Stimulated activated CD8-positive, alpha-beta memory T cell treated with anti-CD3 and anti-CD28 coated beads, Interleukin-7, amount 100 ng/mL, for 48 hours (primary cell): ENCODE measurements at regions not wholly inside any gene's neighbourhood (a gene's known extent, or its start where the extent isn't known, plus 50 kb on each side); places are given as distances from the start of the nearest gene placed in this dataset.
"Not testable (repeated sequence)": the region's sequence is repeated elsewhere in the genome, so short reads cannot be mapped to it uniquely, and the experiment has no call there.

ENCODE experiments used
- DNase-seq, 2 donors: peaks; one replicate each; pipeline ENCODE4 v3.0.0-alpha.2; 2020; ENCODE audit warnings: low read depth in 1 of 2; ENCODE audit errors: extremely low read depth in 1 of 2

DNA sequence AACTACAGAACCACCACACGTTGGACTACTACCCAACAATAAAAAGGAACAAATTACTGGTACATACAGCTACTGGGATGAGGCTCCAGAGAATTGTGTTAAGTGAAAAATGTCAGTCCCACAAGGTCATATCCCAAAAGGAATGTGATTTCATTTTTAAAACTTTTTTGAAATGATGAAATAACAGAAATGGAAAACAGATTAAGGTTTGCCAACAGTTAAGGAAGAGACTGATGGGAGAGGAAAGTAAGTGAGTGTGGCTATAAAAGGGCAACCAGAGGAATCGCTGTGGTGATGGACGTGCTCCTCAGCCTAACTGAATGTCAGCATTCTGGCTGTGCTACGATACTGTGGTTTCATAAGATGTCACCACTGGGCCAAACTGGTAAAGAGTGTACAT, 512.8 kb downstream of the UQCRFS1 start:
- no peak for DNase-seq

DNA sequence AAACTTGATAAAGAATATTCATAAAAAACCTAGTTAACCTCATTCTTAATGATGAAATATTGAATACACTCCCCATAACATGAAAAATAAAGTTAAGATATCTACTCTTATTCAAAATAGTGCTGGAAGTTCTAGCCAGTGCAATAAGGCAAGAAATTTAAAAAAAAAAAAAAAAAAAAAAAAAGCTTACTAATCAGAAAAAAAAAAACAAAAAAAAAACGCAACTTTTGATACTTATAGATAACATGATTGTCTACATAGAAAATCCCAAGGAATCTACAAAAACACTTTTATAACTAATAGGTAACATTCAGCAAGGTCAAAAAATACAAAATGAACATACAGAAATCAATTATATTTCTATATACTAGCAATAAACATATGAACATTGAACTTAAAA, 515.6 kb downstream of the UQCRFS1 start:
- no peak for DNase-seq

DNA sequence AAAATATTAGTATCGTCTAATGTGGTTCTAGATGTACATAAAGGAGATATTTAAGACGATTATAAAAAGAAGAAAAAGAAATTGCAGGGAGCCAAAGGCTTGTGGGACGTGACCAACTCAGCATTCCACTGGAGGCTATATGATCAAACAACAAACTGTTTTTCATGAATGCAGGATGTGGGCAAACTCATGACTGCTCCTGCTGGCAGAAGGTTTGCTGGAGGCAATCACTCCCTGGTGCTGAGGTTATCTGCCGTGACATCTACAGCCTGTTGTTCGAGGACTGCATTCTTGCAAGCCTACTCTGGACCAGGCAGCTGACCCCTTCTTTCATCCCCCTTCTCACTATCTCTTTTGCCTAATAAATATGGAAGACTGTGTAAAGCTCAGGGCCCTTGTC, 518.1 kb downstream of the UQCRFS1 start:
- no peak for DNase-seq

DNA sequence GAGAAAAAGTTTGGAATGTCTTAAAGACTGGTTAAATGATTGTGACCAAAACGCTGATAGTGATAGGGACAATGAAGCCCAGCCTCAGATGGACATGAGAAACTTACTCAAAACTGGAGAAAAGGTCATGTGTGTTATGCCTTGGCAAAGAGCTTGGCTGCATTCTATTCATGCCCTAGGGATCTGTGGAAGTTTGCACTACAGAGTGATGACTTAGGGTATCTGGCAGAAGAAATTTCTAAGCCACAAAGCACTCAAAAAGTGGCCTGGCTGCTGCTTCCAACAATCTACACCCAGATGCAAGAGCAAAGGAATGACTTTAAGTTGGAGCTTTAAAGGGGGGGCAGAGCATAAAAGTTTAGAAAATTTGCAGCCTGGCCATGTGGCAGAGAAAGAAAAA, 521.3 kb downstream of the UQCRFS1 start:
- DNase-seq: no peak

DNA sequence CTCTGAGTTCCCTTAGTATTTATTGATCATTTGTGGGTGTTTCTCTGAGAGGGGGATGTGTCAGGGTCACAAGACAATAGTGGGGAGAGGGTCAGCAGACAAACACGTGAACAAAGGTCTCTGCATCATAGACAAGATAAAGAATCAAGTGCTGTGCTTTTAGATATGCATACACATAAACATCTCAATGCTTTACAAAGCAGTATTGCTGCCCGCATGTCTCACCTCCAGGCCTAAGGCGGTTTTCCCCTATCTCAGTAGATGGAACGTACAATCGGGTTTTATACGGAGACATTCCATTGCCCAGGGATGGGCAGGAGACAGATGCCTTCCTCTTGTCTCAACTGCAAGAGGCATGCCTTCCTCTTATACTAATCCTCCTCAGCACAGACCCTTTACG, 523.5 kb downstream of the UQCRFS1 start:
- DNase-seq: not testable (repeated sequence)

DNA sequence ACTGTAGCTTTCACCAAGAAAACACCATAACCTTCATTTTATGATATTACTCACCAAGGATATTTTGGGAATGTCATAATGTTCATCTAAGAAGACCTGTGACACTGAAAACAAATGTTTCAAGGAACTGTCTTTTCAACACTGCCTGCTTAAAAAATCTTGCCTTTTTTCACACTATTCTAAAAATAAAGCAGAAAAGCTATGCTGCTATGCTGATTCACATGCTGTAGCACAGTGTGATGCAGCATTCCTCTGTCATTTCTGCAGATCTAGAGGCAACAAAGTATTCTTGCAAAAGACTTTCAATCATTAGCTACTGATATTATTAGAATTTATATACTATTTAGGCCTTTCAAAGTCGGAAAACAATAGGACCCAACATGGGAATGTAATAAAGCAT, 525.7 kb downstream of the UQCRFS1 start:
- DNase-seq: no peak

DNA sequence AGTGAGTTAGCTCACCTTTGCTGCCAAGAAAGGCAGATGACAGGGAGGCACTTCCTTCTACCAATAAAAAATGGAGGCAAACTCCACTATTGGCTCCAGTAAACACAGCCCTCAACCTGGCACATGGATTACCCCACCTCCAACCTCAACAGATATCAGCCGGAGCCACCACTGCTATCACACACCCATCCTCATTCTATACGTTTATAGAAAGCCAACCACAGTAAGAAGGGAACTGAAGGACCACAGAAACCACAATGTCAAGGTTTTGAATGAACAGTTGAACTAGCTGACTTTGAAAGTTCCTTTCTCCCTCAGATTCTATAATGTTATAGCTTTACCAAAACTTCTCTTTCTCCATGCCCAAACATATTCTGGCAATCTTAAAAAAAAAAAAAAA, 526.2 kb downstream of the UQCRFS1 start:
- no peak for DNase-seq

DNA sequence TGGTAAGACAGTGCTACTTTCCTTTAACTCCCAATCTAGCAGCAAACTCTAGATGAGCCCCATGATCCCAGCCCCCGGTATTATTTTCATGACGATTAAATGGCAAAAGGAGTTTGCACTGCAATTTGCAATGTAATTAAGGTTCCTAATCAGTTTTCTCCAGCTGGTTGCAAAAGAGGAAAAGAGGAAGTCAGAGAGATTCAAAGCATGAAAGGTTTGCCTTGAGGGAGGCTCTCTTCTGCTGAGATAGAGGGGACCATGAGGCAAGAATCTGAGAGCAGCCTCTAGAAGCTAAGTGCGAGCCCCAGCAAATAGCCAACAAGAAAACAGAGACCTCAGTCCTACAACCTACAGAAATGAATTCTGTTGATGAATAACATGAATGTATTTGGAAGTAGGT, 527.1 kb downstream of the UQCRFS1 start:
- DNase-seq: no peak

DNA sequence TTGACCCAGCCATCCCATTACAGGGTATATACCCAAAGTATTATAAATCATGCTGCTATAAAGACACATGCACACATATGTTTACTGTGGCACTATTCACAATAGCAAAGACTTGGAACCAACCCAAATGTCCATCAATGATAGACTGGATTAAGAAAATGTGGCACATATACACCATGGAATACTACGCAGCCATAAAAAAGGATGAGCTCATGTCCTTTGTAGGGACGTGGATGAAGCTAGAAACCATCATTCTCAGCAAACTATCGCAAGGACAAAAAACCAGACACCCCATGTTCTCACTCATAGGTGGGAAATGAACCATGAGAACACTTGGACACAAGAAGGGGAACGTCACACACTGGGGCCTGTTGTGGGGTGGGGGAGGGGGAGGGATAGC, 527.9 kb downstream of the UQCRFS1 start:
- DNase-seq: not testable (repeated sequence)

DNA sequence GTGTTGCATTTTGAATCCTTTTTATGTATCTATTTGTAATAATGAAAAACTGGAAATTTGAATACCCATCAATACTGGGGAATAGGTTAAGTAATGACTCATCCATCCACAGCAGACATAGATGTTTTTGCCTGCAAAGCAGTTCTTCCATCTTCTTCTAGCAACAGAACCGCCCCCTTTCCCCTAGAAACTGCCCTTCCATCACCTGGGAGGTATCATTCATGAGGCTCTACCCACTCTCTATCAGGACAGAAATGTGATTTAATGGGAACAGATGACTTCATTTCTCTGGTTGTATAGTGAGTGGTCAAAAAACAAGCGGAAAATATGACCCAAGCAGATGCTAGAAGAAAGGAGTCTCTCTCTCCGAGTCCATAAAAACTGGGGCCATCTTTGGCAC, 532.8 kb downstream of the UQCRFS1 start:
- DNase-seq: no peak

DNA sequence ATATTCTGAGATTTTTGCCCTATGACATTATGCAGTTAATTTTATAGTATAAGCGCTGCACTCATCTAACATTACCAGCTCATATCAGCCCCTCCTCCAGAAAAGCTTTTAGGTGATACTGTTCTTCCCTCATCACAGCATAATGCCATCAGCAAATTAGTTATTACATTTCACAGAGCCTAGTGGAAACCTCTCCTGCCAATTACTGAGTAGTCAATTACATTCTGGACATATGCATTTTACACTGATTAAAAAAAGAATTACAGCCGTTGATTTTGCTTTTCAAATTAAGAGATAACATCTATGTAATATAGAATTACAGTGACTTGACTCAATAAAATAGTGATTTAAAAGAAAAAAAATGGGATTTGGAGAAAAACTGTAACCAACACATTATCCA, 542.1 kb downstream of the UQCRFS1 start:
- DNase-seq: no peak

DNA sequence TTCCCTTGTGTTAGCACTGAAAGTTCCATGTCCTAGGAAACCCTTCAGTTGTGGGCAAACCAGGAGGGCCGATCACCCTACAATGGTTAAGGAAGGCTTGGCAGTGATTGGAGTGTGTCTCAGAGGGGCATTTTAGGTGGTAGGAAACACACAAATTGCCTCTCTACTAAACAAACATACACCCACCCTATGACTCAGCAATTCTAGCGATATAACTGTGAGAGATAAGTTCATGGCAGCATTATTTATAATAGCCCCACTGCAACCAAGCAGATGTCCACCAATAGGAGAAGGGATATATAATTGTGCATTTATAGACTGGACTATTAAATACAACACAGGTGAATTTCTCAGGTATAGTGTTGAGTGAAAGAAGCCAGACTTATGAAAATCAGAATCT, 543.1 kb downstream of the UQCRFS1 start:
- DNase-seq: no peak

DNA sequence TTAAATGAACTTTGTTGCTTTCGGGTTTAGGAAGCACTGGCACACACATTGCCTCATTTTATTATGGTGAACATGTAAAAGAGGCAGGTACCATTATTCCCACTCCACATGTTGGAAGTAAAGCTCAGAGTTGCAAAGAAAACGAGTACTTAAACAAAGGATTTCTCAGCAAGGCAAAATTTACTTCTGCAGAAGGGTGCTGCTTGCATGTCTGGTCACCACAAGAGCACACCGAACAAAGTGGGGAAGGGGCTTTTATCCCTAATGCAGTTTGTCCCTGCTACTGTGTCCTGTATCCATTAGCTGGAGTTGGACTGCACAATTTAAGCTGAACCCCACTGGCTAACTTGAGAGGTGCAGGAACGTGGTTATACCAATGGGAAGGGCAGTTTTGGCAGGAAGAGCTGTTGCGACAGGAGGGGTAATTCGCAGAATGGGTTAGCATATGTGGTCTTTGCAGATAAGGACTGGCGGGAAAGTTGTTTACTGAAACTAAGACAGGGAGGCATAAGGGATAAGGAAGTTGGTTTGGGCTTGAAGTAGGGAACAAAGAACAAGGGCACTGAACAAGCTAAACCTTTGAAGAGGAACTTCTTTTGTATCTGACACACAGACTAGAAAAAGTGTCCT, 545.5 kb downstream of the UQCRFS1 start:
- no peak for DNase-seq

DNA sequence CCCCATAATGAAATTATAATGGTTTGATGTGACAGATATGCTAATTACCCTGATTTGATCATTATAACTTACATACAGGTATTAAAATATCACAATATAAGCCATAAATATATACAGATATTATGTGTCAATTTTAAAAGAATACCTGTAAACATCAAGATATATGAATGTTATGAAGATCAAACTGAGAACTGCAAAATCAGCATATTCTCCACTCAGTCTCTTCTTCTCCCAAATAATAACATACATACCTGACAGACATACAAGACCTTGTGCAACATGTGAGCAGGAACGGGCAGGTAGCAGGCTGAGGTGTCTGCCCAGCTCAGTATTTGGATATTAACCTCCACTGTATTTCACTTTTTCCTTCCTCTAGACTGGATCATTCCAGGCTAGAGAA, 547.2 kb downstream of the UQCRFS1 start:
- DNase-seq: no peak

DNA sequence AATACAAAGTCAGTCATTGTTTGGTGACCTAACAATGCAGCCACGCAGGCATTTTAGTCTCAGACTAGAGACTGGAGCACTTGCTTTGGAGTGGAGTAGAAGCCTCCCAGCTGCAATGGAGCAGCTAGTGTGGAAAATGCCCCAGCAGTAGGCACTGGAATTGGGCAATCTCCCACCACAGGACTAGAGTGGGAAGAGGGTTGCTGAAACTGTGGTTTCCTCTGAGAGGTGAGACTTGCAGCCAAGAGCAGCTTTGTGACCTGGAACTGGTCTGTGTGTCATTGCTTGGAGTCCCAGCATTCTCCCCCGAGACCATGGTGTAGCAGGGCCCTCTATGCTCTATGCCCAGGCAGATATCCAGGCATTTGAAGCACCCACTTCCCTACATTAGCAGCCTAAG, 556.3 kb downstream of the UQCRFS1 start:
- DNase-seq: no peak

DNA sequence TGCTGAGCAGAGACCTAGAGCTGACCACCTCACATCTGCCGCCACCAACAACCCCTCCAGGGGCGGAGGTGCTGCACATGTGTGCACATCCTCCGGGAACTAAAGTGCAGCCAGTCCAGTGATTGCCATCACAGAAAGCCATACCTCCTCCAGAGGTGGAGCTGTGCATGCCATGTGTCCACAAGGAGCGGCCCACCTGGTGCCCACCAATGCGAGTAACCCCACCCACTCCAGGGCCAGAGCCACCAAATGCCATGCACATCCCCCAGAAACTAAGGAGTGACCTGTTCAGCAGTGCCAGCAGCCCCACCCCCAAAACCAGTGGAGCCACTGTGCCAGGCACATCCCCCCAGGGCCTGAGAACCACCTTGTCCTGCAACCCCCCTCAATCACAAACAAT, 557.9 kb downstream of the UQCRFS1 start:
- no peak for DNase-seq

DNA sequence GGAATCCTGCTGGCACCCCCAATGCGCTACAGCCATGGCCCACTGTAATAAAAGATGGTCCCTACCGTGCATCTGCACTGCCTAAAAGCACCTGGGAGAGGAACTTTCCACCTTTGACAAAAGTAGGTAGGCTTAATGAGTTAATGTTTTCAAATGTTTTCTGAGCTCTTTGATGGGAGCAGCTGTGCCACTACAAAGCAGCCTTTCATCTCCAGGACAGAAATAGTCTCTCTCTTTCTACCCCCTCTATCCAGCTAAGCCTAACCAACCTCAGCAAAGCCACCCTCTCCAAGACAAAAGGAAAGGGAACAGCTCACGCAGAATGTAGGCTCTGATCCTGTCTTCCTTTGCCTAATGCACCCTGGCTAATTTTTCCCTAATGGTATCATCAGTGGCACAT, 560.2 kb downstream of the UQCRFS1 start:
- no peak for DNase-seq

DNA sequence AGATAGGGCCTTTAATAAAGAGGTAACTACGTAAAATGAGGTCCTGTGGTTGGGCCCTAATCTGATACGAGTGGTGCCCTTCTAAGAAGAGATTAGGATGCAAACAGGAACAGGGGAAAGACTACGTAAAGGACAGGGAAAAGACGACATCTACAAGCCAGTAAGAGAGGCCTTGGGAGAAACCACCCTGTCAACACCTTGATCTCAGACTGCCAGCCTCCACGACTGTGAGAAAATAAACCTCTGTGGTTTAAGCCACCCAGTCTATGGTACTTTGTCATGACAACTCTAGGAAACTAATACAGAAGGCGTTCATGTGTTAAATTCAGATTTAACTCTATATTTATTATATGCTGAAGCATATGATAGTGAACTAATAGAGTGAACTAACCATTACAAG, 566.3 kb downstream of the UQCRFS1 start:
- DNase-seq: no peak

DNA sequence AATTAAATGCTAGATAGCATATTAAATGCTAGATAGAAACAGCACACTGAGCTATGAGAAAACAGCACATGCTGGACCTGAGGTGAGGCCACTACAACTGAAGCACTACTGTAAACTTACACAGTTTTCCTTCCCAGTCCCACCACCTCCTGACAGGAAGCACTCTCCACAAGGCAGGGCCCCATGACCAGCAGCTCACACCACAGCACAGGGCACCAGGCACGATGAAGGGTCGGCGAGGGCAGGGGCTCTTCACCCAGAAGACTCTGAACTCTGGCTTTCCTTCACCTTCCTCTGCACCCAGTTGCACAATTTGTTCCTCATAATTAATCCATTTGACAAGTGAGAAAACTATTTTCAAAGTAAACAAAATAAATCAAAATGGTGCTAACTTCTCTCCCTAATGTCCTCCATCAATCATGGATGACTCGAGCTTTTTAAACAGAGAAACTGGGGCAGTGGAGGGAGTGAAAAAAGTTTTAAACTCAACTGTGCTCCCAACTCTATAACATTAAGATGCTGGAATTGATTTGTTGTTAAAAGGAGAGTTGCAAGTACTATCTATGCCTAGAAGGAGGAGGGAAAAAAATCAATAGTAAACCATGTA, 568.7 kb downstream of the UQCRFS1 start:
- no peak for DNase-seq

DNA sequence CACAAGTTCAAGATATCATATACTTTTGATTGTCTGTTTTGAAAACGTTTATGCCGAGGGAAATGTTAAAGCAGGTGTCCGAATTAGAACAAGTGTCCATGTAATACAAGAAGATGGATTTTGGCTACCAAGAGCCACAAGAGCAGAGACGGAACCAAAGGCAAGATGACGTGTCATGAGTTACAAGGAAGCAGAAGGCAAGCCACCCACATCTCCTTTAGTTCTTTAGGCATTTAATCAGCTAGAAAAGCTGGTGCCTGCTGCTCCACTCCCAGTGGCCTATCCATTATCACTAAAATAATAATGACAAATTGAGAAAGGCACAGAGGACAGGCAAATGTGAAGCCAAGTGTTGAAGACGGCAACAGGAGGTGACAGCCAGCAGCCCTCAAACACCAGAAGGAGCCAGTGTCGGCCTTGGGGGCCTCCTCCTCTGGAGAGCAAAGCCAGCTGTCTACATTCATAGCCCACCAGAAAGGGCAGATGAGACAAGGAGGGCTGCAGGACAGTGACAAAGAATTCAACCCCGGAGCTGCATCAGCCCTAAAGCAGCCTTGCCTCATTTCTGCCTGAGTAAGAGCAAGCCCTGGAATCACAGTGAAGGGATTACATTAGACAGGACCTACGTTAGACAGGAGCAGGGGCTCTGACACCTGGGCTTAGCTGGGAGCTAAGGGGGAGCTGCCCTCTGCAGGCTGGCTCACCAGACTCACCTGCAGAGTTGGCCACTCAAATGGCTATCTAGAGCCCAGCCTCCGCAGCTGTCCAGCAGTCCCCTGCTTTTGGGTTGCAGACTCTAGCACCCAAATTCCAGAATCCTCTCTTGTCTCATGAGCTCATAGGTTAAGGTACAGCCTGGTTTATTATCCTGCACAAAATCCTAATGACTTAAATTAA, 569.9 kb downstream of the UQCRFS1 start:
- DNase-seq: no peak

DNA sequence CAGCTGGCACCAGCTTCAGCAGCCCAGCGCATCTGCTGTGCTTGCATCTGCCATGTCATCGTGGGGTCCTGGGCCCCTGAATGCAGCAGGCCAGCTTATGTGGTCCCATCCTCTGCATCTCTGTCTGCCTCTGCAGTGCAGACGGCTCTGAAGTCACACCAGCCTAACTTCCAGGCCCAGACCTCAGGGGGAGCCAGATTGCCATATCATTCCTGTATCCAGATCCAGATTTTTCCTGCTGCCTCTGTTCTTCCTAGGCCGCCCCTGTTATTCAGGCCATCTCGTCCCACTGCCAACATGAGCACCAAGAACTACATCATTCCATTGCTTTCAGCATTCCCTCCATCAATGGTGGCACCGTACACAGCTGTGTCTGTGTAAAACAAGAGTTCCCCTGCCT, 571.6 kb downstream of the UQCRFS1 start:
- DNase-seq: no peak

DNA sequence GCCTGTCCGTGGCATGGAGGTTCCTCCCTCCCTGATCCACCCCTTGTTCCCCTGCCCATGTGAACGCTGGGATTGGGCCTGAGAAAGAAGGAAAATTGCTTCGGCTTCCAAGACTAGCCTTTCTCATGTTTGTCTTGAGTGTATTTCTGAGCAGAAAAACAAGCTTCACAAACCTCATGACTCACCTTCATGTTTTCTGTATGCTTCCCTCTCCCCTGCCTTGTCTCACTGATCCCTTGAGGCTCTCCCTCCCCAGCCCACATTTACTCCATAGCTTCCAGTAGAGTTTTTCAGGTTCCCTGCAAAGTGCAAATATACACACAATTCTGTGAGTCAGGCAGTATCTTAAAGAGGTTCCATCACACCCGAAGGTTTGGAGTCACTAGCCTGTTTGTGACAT, 572.4 kb downstream of the UQCRFS1 start:
- no peak for DNase-seq
